B cell (primary cell): ENCODE measurements at regions not wholly inside any gene's neighbourhood (a gene's known extent, or its start where the extent isn't known, plus 50 kb on each side); places are given as distances from the start of the nearest gene placed in this dataset.

Experiments used
- ATAC-seq: fragments of 200-7000 bp; cut with Tn5 transposase; one replicate; pipeline ENCODE4 v1.10.0; 2021; ENCODE audit warnings: low read depth, mild to moderate bottlenecking, moderate number of reproducible peaks, moderate library complexity
- CTCF ChIA-PET: fragments of 350-600 bp; sonication (Branson Sonifier 250); formaldehyde crosslinking; loops from one replicate; lab custom pipeline; 2021; ENCODE audit warnings: antibody characterized with exemption, inconsistent platforms; lab: Charles Lee
- POLR2A ChIA-PET: fragments of 350-600 bp; sonication (Branson Sonifier 250); formaldehyde crosslinking; loops from one replicate; lab custom pipeline; 2021; ENCODE audit warnings: antibody characterized with exemption; lab: Charles Lee
- DNase-seq: peaks from one replicate; pipeline ENCODE4 v3.0.0; 2013
- H2AFZ ChIP-seq: 2 replicates; pipeline ENCODE4 v1.6.1; 2012; ENCODE audit warnings: mild to moderate bottlenecking, low read depth, low read length; ENCODE audit not compliant: insufficient read depth, poor library complexity, severe bottlenecking
- H3K27ac ChIP-seq, 2 donors: 1 replicate in 1 of 2; 2 replicates in 1 of 2; pipeline ENCODE4 v1.5.1; 2012 to 2013; ENCODE audit warnings: low read length in 2 of 2, mild to moderate bottlenecking in 2 of 2, moderate library complexity in 1 of 2
- H3K27me3 ChIP-seq, 4 experiments: fragments of 200-600 bp in 1 of 4; sonication (generic) in 1 of 4; replicated peaks in 1 of 4; 1 replicate in 2 of 4; 2 replicates in 2 of 4; pipeline versions ENCODE4 v1.6.1 to v1.7.0; 2013 to 2016; ENCODE audit warnings: low read length in 3 of 4, mild to moderate bottlenecking in 2 of 4, mixed read lengths in 1 of 4, moderate library complexity in 1 of 4; ENCODE audit not compliant: insufficient read depth in 4 of 4, control insufficient read depth in 3 of 4; ENCODE audit errors: control extremely low read depth in 1 of 4
- H3K36me3 ChIP-seq, 2 experiments: replicated peaks in 1 of 2; 1 replicate in 1 of 2; 2 replicates in 1 of 2; pipeline versions ENCODE4 v1.6.1 to v1.7.1; 2013; ENCODE audit warnings: low read length in 1 of 2; ENCODE audit not compliant: insufficient read depth in 2 of 2, control insufficient read depth in 1 of 2; ENCODE audit errors: control extremely low read depth in 1 of 2, extremely low read depth in 1 of 2
- H3K4me1 ChIP-seq, 2 donors: fragments of 200-600 bp in 1 of 2; sonication (generic) in 1 of 2; 1 replicate in 1 of 2; 2 replicates in 1 of 2; pipeline versions ENCODE4 v1.5.1 to v1.6.1; 2013 to 2017; ENCODE audit warnings: low read length in 2 of 2; ENCODE audit not compliant: control insufficient read depth in 2 of 2, insufficient read depth in 2 of 2
- H3K4me2 ChIP-seq: replicated peaks from 2 replicates; pipeline ENCODE3; 2012; ENCODE audit warnings: mild to moderate bottlenecking, low read depth, low read length; ENCODE audit not compliant: poor library complexity, severe bottlenecking
- H3K4me3 ChIP-seq, 5 experiments: fragments of 200-600 bp in 1 of 5; sonication (generic) in 1 of 5; 1 replicate in 3 of 5; 2 replicates in 2 of 5; pipeline versions ENCODE4 v1.5.1 to v1.7.0; 2011 to 2016; ENCODE audit warnings: low read length in 4 of 5, mild to moderate bottlenecking in 4 of 5, low read depth in 2 of 5, control low read depth in 1 of 5, moderate library complexity in 1 of 5; ENCODE audit not compliant: insufficient read depth in 1 of 5; ENCODE audit errors: control extremely low read depth in 1 of 5, extremely low read depth in 1 of 5
- H3K79me2 ChIP-seq: fragments of 200-600 bp; sonication (generic); one replicate; pipeline ENCODE4 v1.6.0; 2016; ENCODE audit warnings: low read length; ENCODE audit not compliant: control insufficient read depth, insufficient read depth
- H3K9ac ChIP-seq: fragments of 200-600 bp; sonication (generic); 2 replicates; pipeline ENCODE4 v1.6.1; 2017; ENCODE audit warnings: mild to moderate bottlenecking, low read length, moderate library complexity
- H3K9me3 ChIP-seq, 3 donors: one replicate each; pipeline versions ENCODE4 v1.6.1 to v1.7.1; 2013; ENCODE audit warnings: low read length in 2 of 3; ENCODE audit not compliant: control insufficient read depth in 2 of 3, insufficient read depth in 1 of 3; ENCODE audit errors: control extremely low read depth in 1 of 3
- H4K20me1 ChIP-seq: 2 replicates; pipeline ENCODE4 v1.6.0; 2012; ENCODE audit warnings: mild to moderate bottlenecking, low read length; ENCODE audit not compliant: insufficient read depth, control insufficient read depth, poor library complexity, severe bottlenecking
- H3K27ac Mint-ChIP-seq: one replicate; pipeline ENCODE4 v1.8.0; 2021; ENCODE audit warnings: mixed read lengths
- H3K27me3 Mint-ChIP-seq: one replicate; pipeline ENCODE4 v1.8.0; 2021; ENCODE audit warnings: mixed read lengths
- H3K4me1 Mint-ChIP-seq: one replicate; pipeline ENCODE4 v1.8.0; 2021; ENCODE audit warnings: mixed read lengths
- H3K4me3 Mint-ChIP-seq: one replicate; pipeline ENCODE4 v1.8.0; 2021; ENCODE audit warnings: mixed read lengths
- H3K9me3 Mint-ChIP-seq: one replicate; pipeline ENCODE4 v1.8.0; 2022; ENCODE audit warnings: mixed read lengths; ENCODE audit not compliant: insufficient read depth
- CTCF ChIP-seq: fragments of 200-600 bp; IDR thresholded peaks from one replicate; pipeline ENCODE4 v1.8.0; 2022; ENCODE audit warnings: antibody characterized with exemption, mild to moderate bottlenecking
- EZH2 ChIP-seq: IDR thresholded peaks from 2 replicates; pipeline ENCODE4 v1.6.1; 2012; ENCODE audit warnings: borderline replicate concordance, low read depth, mild to moderate bottlenecking, moderate library complexity, low read length; ENCODE audit not compliant: insufficient read depth, poor library complexity, severe bottlenecking
- WGBS: methylation state at CpG from one replicate; pipeline ENCODE4 v1.1.5; 2013; ENCODE audit warnings: missing lambda C conversion rate; ENCODE audit not compliant: insufficient coverage; 5-methylcytosine and 5-hydroxymethylcytosine counted together
- intact Hi-C: fragments of 100-400 bp; cut with micrococcal nuclease; formaldehyde crosslinking; loops from one replicate; pipeline ENCODE4 v1.10.0; 2022

- ChIA-PET CTCF (no interaction called here), POLR2A (no interaction called here)
- intact Hi-C loops: no loop called here
- Histone ChIP-seq H3K4me1 (no peaks in the 10 kb centered on the region), H3K36me3 (no peaks in the 10 kb centered on the region), H3K9me3 (peaks cover 0 to 10% (median 0%) of the 10 kb centered on the region in 3 donors), H3K9ac (no peak overlapping the region), H2AFZ (no peak overlapping the region), H4K20me1 (no peaks in the 10 kb centered on the region), H3K79me2 (no peaks in the 10 kb centered on the region), H3K4me3 (no peak overlapping the region), H3K27ac (no peak overlapping the region), H3K4me2 (no peak overlapping the region), H3K27me3 (peaks cover 0 to 29% (median 9%) of the 10 kb centered on the region in 4 experiments)
- H3K4me3 Mint-ChIP-seq: no peak overlapping the region
- peaks cover 5% of the 10 kb centered on the region for H3K4me1 Mint-ChIP-seq
- no peak overlapping the region for H3K27ac Mint-ChIP-seq
- H3K9me3 Mint-ChIP-seq: no peaks in the 10 kb centered on the region
- TF ChIP-seq CTCF (no peak), EZH2 (no peak)
- peaks cover 51% of the 10 kb centered on the region for H3K27me3 Mint-ChIP-seq
- DNase-seq: no peak
- no peak for ATAC-seq
- WGBS: 77% methylated on average over 12 of the region's 13 CpGs
Measured at GRCh38 chr12:116659771-116660481, 77.9 kb downstream of the SPRING1 start.

GRCh38 chr12:116657921-116658495 lies 79.9 kb downstream of the SPRING1 start:
- no peaks in the 10 kb centered on the region for H3K36me3 ChIP-seq
- no peak overlapping the region for H3K4me3 Mint-ChIP-seq
- H3K4me2 ChIP-seq: no peak overlapping the region
- no peaks in the 10 kb centered on the region for H3K9me3 Mint-ChIP-seq
- peaks cover 0 to 29% (median 8%) of the 10 kb centered on the region in 4 experiments for H3K27me3 ChIP-seq
- TF ChIP-seq CTCF (no peak), EZH2 (no peak)
- no peak for ATAC-seq
- no peak overlapping the region for H3K4me3 ChIP-seq
- no peaks in the 10 kb centered on the region for H3K79me2 ChIP-seq
- DNase-seq: no peak
- peaks cover 0 to 10% (median 0%) of the 10 kb centered on the region in 3 donors for H3K9me3 ChIP-seq
- H3K27ac ChIP-seq: no peak overlapping the region
- no peaks in the 10 kb centered on the region for H3K4me1 ChIP-seq
- 73% methylated on average over 9 of the region's 11 CpGs for WGBS
- H2AFZ ChIP-seq: no peak overlapping the region
- H4K20me1 ChIP-seq: no peaks in the 10 kb centered on the region
- no peak overlapping the region for H3K27ac Mint-ChIP-seq
- intact Hi-C loops: no loop called here
- H3K9ac ChIP-seq: no peak overlapping the region
- peaks cover 5% of the 10 kb centered on the region for H3K4me1 Mint-ChIP-seq
- peaks cover 46% of the 10 kb centered on the region for H3K27me3 Mint-ChIP-seq
- CTCF ChIA-PET: no interaction called here
- POLR2A ChIA-PET: no interaction called here
